T-helper 17 cell (primary cell): ENCODE measurements at regions not wholly inside any gene's neighbourhood (a gene's known extent, or its start where the extent isn't known, plus 50 kb on each side); places are given as distances from the start of the nearest gene placed in this dataset.
"Not testable (repeated sequence)": the region's sequence is repeated elsewhere in the genome, so short reads cannot be mapped to it uniquely, and the experiment has no call there.

ENCODE experiments used
- ATAC-seq: fragments of 150-1000 bp; cut with Tn5 transposase; 2 replicates; pipeline ENCODE4 v1.10.0; 2021; ENCODE audit warnings: mild to moderate bottlenecking, moderate library complexity
- DNase-seq, 3 donors: peaks; one replicate each; pipeline versions ENCODE4 v3.0.0 to v3.0.0-alpha.2; 2020 to 2021
- H3K9me3 ChIP-seq: one replicate; pipeline ENCODE4 v1.7.0; 2013; ENCODE audit warnings: low read length, mild to moderate bottlenecking; ENCODE audit not compliant: control insufficient read depth, poor library complexity, severe bottlenecking
- H3K27ac Mint-ChIP-seq: one replicate; pipeline ENCODE4 v1.8.0; 2022; ENCODE audit warnings: mild to moderate bottlenecking, moderate library complexity, mixed read lengths
- H3K27me3 Mint-ChIP-seq: one replicate; pipeline ENCODE4 v1.8.0; 2022; ENCODE audit warnings: mixed read lengths
- H3K36me3 Mint-ChIP-seq: one replicate; pipeline ENCODE4 v1.8.0; 2022; ENCODE audit warnings: low read depth, mixed read lengths
- H3K4me1 Mint-ChIP-seq: one replicate; pipeline ENCODE4 v1.8.0; 2022; ENCODE audit warnings: mild to moderate bottlenecking, mixed read lengths
- H3K4me3 Mint-ChIP-seq: one replicate; pipeline ENCODE4 v1.8.0; 2022; ENCODE audit warnings: mild to moderate bottlenecking, moderate library complexity, mixed read lengths

- H3K27me3 Mint-ChIP-seq = peaks cover 16% of the 10 kb centered on the region
- no peak overlapping the region for H3K27ac Mint-ChIP-seq
- H3K4me1 Mint-ChIP-seq = peaks cover 4% of the 10 kb centered on the region
- H3K4me3 Mint-ChIP-seq = no peak overlapping the region
- ATAC-seq (no peak), DNase-seq (no peak)
- H3K9me3 ChIP-seq = no peaks in the 10 kb centered on the region
- H3K36me3 Mint-ChIP-seq = no peaks in the 10 kb centered on the region
Measured at GRCh38 chr4:81346719-81347118, 125.0 kb downstream of the RASGEF1B start.

GRCh38 chr4:81343536-81343935, 128.2 kb downstream of the RASGEF1B start:
- Mint-ChIP-seq H3K4me1 (no peaks in the 10 kb centered on the region), H3K36me3 (no peaks in the 10 kb centered on the region), H3K27ac (no peak overlapping the region), H3K4me3 (no peak overlapping the region), H3K27me3 (peaks cover 17% of the 10 kb centered on the region)
- ATAC-seq (no peak), DNase-seq (no peak)
- H3K9me3 ChIP-seq = no peaks in the 10 kb centered on the region

GRCh38 chr4:81343046-81343445, 128.0 kb upstream of the PRKG2 start:
- no peaks in the 10 kb centered on the region for H3K9me3 ChIP-seq
- Mint-ChIP-seq H3K4me3 (no peak overlapping the region), H3K27me3 (peaks cover 17% of the 10 kb centered on the region), H3K4me1 (no peaks in the 10 kb centered on the region), H3K27ac (no peak overlapping the region), H3K36me3 (no peaks in the 10 kb centered on the region)
- ATAC-seq (no peak), DNase-seq (no peak)

DNA sequence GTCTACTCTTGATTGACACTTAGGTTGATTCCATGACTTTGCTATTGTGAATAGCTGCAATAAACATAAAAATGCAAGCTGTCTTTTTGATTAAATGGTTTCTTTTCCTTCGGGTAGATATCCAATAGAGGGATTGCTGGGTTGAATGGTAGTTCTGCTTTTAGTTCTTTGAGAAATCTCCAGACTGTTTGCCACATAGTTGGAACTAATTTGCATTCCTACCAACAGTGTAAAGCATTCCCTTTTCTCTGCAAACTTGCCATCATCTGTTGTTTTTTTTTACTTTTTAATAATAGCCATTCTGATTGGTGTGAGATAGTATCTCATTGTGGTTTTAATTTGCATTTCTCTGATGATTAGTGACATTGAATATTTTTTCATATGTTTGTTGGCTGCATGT, 122.2 kb upstream of the PRKG2 start:
- H3K27me3 Mint-ChIP-seq = peaks cover 6% of the 10 kb centered on the region
- no peaks in the 10 kb centered on the region for H3K9me3 ChIP-seq
- H3K36me3 Mint-ChIP-seq = no peaks in the 10 kb centered on the region
- ATAC-seq (no peak), DNase-seq (no peak)
- no peaks in the 10 kb centered on the region for H3K4me1 Mint-ChIP-seq
- H3K4me3 Mint-ChIP-seq = no peak overlapping the region
- no peak overlapping the region for H3K27ac Mint-ChIP-seq

- no peak overlapping the region for H3K4me3 Mint-ChIP-seq
- peaks cover under 1% of the 10 kb centered on the region for H3K27me3 Mint-ChIP-seq
- no peaks in the 10 kb centered on the region for H3K4me1 Mint-ChIP-seq
- ATAC-seq = no peak
- H3K9me3 ChIP-seq = no peaks in the 10 kb centered on the region
- no peaks in the 10 kb centered on the region for H3K36me3 Mint-ChIP-seq
- no peak for DNase-seq
- no peak overlapping the region for H3K27ac Mint-ChIP-seq
Measured at GRCh38 chr4:81335122-81335912, 120.3 kb upstream of the PRKG2 start.

GRCh38 chr4:81330018-81330417, 115.0 kb upstream of the PRKG2 start:
- Mint-ChIP-seq H3K4me1 (no peaks in the 10 kb centered on the region), H3K36me3 (no peaks in the 10 kb centered on the region), H3K27ac (no peak overlapping the region), H3K27me3 (peaks cover 7% of the 10 kb centered on the region), H3K4me3 (no peak overlapping the region)
- ATAC-seq (no peak), DNase-seq (no peak)
- no peaks in the 10 kb centered on the region for H3K9me3 ChIP-seq

DNA sequence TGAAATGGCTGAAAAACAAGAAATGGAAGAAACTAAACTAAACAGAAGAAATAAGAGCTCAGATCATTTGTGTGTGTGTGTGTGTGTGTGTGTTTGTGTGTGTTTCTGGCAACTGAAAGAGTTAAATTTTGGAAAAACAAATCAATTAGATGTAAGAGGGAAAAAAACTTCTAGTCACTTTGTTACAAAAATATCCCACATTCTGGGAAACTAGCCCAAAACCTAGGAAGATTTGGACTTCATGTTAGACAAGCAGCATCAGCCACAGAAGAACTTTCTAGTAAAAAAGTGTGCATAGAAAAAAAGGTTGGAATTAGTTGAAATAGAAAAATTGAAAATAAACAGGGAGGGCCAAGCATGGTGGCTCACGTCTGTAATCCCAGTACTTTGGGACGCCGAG, 111.6 kb upstream of the PRKG2 start:
- peaks cover 20% of the 10 kb centered on the region for H3K27me3 Mint-ChIP-seq
- DNase-seq = no peak
- no peaks in the 10 kb centered on the region for H3K4me1 Mint-ChIP-seq
- H3K4me3 Mint-ChIP-seq = no peak overlapping the region
- H3K36me3 Mint-ChIP-seq = no peaks in the 10 kb centered on the region
- no peak for ATAC-seq
- H3K9me3 ChIP-seq = no peaks in the 10 kb centered on the region
- H3K27ac Mint-ChIP-seq = no peak overlapping the region

DNA sequence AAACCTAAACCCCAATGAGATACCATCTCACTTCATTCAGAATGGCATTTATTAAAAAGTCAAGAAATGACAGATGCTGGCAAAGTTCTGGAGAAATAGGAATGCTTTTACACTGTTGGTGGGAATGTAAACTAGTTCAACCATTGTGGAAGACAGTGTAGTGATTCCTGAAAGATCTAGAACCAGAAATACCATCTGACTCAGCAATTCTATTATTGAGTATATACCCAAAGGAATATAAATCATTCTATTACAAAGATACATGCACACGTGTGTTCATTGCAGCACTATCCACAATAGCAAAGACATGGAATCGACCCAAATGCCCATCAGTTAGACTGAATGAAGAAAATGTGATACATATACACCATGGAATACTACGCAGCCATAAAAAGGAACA, 109.6 kb upstream of the PRKG2 start:
- not testable (repeated sequence) for DNase-seq, H3K27ac Mint-ChIP-seq, ATAC-seq, H3K36me3 Mint-ChIP-seq, H3K9me3 ChIP-seq, H3K4me3 Mint-ChIP-seq, H3K4me1 Mint-ChIP-seq
- H3K27me3 Mint-ChIP-seq = peaks cover 32% of the 10 kb centered on the region

- ATAC-seq = no peak
- H3K4me1 Mint-ChIP-seq = peaks cover under 1% of the 10 kb centered on the region
- no peaks in the 10 kb centered on the region for H3K36me3 Mint-ChIP-seq
- no peaks in the 10 kb centered on the region for H3K9me3 ChIP-seq
- H3K4me3 Mint-ChIP-seq = no peak overlapping the region
- peaks cover 38% of the 10 kb centered on the region for H3K27me3 Mint-ChIP-seq
- no peak for DNase-seq
- no peak overlapping the region for H3K27ac Mint-ChIP-seq
Measured at GRCh38 chr4:81319657-81320056, 104.6 kb upstream of the PRKG2 start.

DNA sequence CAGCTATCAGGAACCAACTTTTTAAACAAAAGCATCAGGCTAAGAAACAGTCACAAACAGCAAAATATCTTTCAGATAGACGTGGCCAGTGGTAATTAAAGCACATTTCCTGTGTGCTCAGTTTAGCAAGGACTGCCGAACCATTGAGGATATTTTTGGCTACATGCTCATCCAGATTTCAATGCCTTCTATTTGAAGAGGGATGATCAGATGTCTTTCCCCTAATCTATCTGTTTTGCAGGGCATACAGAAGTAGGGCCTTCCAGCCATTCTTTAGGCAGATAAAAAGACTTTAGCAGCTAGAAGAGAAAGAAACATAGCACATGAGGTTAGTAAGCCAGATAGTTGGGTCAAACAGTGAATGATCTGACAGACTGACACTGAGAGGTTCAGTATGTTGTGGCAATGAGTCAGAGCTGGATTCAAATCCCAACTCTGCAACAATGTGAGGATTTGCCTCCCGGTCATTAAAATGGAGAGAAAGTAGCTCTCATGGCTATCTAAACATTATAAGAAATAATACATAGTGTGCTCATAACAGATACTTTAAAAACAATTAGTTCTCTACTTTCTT, 100.0 kb upstream of the PRKG2 start:
- Mint-ChIP-seq H3K4me1 (peaks cover 2% of the 10 kb centered on the region), H3K36me3 (no peaks in the 10 kb centered on the region), H3K27ac (no peak overlapping the region), H3K27me3 (peaks cover 17% of the 10 kb centered on the region), H3K4me3 (no peak overlapping the region)
- H3K9me3 ChIP-seq = no peaks in the 10 kb centered on the region
- DNase-seq (no peak), ATAC-seq (no peak)

- peaks cover 10% of the 10 kb centered on the region for H3K27me3 Mint-ChIP-seq
- ATAC-seq = no peak
Measured at GRCh38 chr4:81314196-81314896, 99.3 kb upstream of the PRKG2 start.

GRCh38 chr4:81307991-81308390, 93.0 kb upstream of the PRKG2 start:
- Mint-ChIP-seq H3K36me3 (no peaks in the 10 kb centered on the region), H3K27ac (no peak overlapping the region), H3K4me3 (no peak overlapping the region), H3K4me1 (no peaks in the 10 kb centered on the region), H3K27me3 (peaks cover 12% of the 10 kb centered on the region)
- no peaks in the 10 kb centered on the region for H3K9me3 ChIP-seq
- DNase-seq = no peak
- no peak for ATAC-seq

More at GRCh38 chr4:81314196-81314896, 99.3 kb upstream of the PRKG2 start:
- no peaks in the 10 kb centered on the region for H3K36me3 Mint-ChIP-seq
- H3K27ac Mint-ChIP-seq = no peak overlapping the region
- H3K9me3 ChIP-seq = no peaks in the 10 kb centered on the region
- DNase-seq = no peak
- peaks cover 2% of the 10 kb centered on the region for H3K4me1 Mint-ChIP-seq
- H3K4me3 Mint-ChIP-seq = no peak overlapping the region

DNA sequence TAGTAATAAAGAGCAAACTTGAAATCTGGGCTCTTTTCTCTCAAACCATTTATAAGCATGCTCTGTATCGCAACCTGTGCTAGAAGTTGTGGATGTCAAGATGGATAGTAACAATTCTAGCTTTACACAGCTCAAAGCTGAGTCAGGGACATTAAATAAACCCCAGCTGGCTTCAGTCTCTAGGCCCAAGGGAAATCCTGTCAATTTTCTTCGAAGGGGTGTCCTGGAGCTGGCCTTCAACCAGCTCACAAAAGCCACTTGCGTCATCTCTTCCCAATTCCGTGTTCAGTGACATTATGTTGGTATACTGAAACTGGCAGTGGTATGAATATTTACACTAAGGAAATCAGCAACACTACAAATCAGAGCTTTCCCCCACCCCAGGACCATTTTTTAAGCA, 89.8 kb upstream of the PRKG2 start:
- H3K4me1 Mint-ChIP-seq = no peaks in the 10 kb centered on the region
- H3K27me3 Mint-ChIP-seq = peaks cover 22% of the 10 kb centered on the region
- no peaks in the 10 kb centered on the region for H3K9me3 ChIP-seq
- no peak for DNase-seq
- no peak for ATAC-seq
- H3K27ac Mint-ChIP-seq = no peak overlapping the region
- no peaks in the 10 kb centered on the region for H3K36me3 Mint-ChIP-seq
- no peak overlapping the region for H3K4me3 Mint-ChIP-seq
